Breast epithelium (tissue), 4 donors: ENCODE measurements at regions not wholly inside any gene's neighbourhood (a gene's known extent, or its start where the extent isn't known, plus 50 kb on each side); places are given as distances from the start of the nearest gene placed in this dataset.

Experiments used
- DNase-seq, 2 donors: peaks; one replicate each; pipeline ENCODE4 v3.0.0-alpha.2; 2019; ENCODE audit warnings: low spot score in 2 of 2
- H3K27ac ChIP-seq, 2 donors: fragments of 200-600 bp; sonication (generic) in 1 of 2; one replicate each; pipeline ENCODE4 v1.5.1; 2016 to 2019; ENCODE audit warnings: mild to moderate bottlenecking in 1 of 2
- H3K27me3 ChIP-seq, 2 donors: fragments of 200-600 bp; sonication (generic) in 1 of 2; one replicate each; pipeline versions ENCODE4 v1.5.1 to v1.6.0; 2017 to 2019; ENCODE audit warnings: control low read depth in 1 of 2, mild to moderate bottlenecking in 1 of 2
- H3K36me3 ChIP-seq: fragments of 200-600 bp; one replicate; pipeline ENCODE4 v1.5.1; 2019
- H3K4me1 ChIP-seq, 2 donors: fragments of 200-600 bp; sonication (generic); one replicate each; pipeline ENCODE4 v1.5.1; 2016 to 2019; ENCODE audit warnings: control low read depth in 1 of 2
- H3K4me3 ChIP-seq, 3 donors: fragments of 200-600 bp; sonication (generic); 1 replicate in 2 of 3; 2 replicates in 1 of 3; pipeline ENCODE4 v1.5.1; 2016 to 2019; ENCODE audit warnings: mild to moderate bottlenecking in 3 of 3, moderate library complexity in 2 of 3
- H3K9me3 ChIP-seq, 2 donors: fragments of 200-600 bp; sonication (generic) in 1 of 2; one replicate each; pipeline ENCODE4 v1.5.1; 2016 to 2019; ENCODE audit warnings: control low read depth in 1 of 2
- POLR2A ChIP-seq: fragments of 450-650 bp; IDR thresholded peaks from one replicate; pipeline ENCODE4 v1.6.1; 2016; ENCODE audit warnings: antibody characterized with exemption, mild to moderate bottlenecking, moderate library complexity
- POLR2AphosphoS5 ChIP-seq, 3 donors: sonication (generic); formaldehyde crosslinking; IDR thresholded peaks; one replicate each; pipeline ENCODE4 v1.6.1; 2017; ENCODE audit warnings: antibody characterized with exemption in 3 of 3
- intact Hi-C: fragments of 100-400 bp; cut with DNase I; formaldehyde crosslinking; loops from one replicate; pipeline ENCODE4 v1.15.1; 2023; ENCODE audit warnings: low total_unique reads
- TF ChIP-seq, protein P1 (sequence below), 3 donors: fragments of 450-650 bp; IDR thresholded peaks; one replicate each; pipeline ENCODE4 v1.5.1; 2016 to 2017; ENCODE audit warnings: antibody characterized with exemption in 3 of 3, mild to moderate bottlenecking in 3 of 3, moderate library complexity in 3 of 3

- no peaks in the 10 kb centered on the region for H3K36me3 ChIP-seq
- H3K27me3 ChIP-seq = no peaks in the 10 kb centered on the region
- no peak for TF ChIP-seq POLR2A
- TF ChIP-seq, protein P1, sequence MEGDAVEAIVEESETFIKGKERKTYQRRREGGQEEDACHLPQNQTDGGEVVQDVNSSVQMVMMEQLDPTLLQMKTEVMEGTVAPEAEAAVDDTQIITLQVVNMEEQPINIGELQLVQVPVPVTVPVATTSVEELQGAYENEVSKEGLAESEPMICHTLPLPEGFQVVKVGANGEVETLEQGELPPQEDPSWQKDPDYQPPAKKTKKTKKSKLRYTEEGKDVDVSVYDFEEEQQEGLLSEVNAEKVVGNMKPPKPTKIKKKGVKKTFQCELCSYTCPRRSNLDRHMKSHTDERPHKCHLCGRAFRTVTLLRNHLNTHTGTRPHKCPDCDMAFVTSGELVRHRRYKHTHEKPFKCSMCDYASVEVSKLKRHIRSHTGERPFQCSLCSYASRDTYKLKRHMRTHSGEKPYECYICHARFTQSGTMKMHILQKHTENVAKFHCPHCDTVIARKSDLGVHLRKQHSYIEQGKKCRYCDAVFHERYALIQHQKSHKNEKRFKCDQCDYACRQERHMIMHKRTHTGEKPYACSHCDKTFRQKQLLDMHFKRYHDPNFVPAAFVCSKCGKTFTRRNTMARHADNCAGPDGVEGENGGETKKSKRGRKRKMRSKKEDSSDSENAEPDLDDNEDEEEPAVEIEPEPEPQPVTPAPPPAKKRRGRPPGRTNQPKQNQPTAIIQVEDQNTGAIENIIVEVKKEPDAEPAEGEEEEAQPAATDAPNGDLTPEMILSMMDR (IDR thresholded peaks at IDR 0.05) = no peak
- no peak for TF ChIP-seq POLR2AphosphoS5 (IDR thresholded peaks at IDR 0.05)
- no peak overlapping the region for H3K27ac ChIP-seq
- no peak for DNase-seq
- intact Hi-C loops = no loop called here
- no peak overlapping the region for H3K4me3 ChIP-seq
- no peaks in the 10 kb centered on the region for H3K9me3 ChIP-seq
- H3K4me1 ChIP-seq = no peaks in the 10 kb centered on the region
These were observed 366.1 kb downstream of the PCNX1 start for GRCh38 chr14:71273366-71273765.

DNA sequence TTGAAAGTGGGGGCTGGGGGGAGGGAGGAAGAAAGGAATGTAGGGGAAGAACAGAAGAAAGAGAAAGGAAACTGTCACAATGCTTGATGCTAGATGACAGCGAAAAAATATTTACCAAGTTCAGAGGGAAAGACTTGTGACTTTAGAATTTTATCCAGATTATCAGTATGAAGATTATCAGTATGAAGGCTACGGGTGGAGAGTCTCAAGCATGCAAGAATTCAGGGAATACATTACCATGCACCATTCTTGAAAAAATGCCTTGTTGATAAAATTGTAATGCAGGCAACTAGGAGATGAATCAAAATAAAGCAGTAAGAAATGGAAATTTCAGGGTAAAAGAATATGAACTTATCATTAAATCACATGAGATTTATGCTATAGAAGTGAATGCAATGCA, 376.8 kb downstream of the PCNX1 start:
- Histone ChIP-seq H3K36me3 (no peaks in the 10 kb centered on the region), H3K27me3 (no peaks in the 10 kb centered on the region), H3K9me3 (peaks cover 0 to 3% of the 10 kb centered on the region in 2 donors), H3K4me1 (no peaks in the 10 kb centered on the region), H3K27ac (no peak overlapping the region), H3K4me3 (no peak overlapping the region)
- DNase-seq = no peak
- TF ChIP-seq POLR2A (no peak), POLR2AphosphoS5 (IDR thresholded peaks at IDR 0.05) (no peak)
- TF ChIP-seq, protein P1 (IDR thresholded peaks at IDR 0.05) = no peak
- intact Hi-C loops = no loop called here

- H3K4me3 ChIP-seq = no peak overlapping the region
- peaks cover 0 to 3% of the 10 kb centered on the region in 2 donors for H3K9me3 ChIP-seq
- H3K4me1 ChIP-seq = no peaks in the 10 kb centered on the region
- TF ChIP-seq POLR2AphosphoS5 (IDR thresholded peaks at IDR 0.05) = no peak
- no peak for TF ChIP-seq POLR2A
- TF ChIP-seq, protein P1 (IDR thresholded peaks at IDR 0.05) = no peak
- intact Hi-C loops = no loop called here
- no peaks in the 10 kb centered on the region for H3K36me3 ChIP-seq
- no peak overlapping the region for H3K27ac ChIP-seq
- DNase-seq = no peak
- no peaks in the 10 kb centered on the region for H3K27me3 ChIP-seq
These were observed 378.9 kb downstream of the PCNX1 start for GRCh38 chr14:71286126-71286525.

DNA sequence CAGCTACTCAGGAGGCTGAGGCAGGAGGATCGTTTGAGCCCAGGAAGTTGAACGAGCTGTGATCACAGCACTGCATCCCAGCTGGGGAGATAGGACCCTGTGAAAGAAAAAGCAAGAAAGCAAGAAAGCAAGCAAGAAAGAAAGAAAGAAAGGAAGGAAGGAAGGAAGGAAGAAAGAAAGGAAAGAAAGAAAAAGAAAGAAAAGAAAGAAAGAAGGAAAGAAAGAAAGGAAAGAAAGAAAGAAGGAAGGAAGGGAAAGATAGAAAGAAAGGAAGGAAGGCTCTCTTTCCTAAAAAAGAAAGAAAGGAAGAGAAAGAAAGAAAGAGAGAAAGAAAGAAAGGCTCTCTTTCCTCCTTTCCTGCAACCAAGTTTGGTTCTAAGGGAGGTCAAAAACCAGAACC, 380.3 kb downstream of the PCNX1 start:
- Histone ChIP-seq H3K27me3 (no peaks in the 10 kb centered on the region), H3K9me3 (peaks cover 0 to 3% of the 10 kb centered on the region in 2 donors), H3K4me1 (no peaks in the 10 kb centered on the region), H3K36me3 (no peaks in the 10 kb centered on the region), H3K4me3 (no peak overlapping the region), H3K27ac (no peak overlapping the region)
- TF ChIP-seq POLR2AphosphoS5 (IDR thresholded peaks at IDR 0.05) (no peak), POLR2A (no peak)
- TF ChIP-seq, protein P1 (IDR thresholded peaks at IDR 0.05) = no peak
- DNase-seq = no peak
- intact Hi-C loops = no loop called here

GRCh38 chr14:71289536-71289935, 382.3 kb downstream of the PCNX1 start:
- no peak overlapping the region for H3K4me3 ChIP-seq
- no peak overlapping the region for H3K27ac ChIP-seq
- DNase-seq = no peak
- H3K9me3 ChIP-seq = peaks cover 0 to 3% of the 10 kb centered on the region in 2 donors
- intact Hi-C loops = no loop called here
- no peaks in the 10 kb centered on the region for H3K36me3 ChIP-seq
- no peaks in the 10 kb centered on the region for H3K27me3 ChIP-seq
- TF ChIP-seq, protein P1 (IDR thresholded peaks at IDR 0.05) = no peak
- TF ChIP-seq POLR2A (no peak), POLR2AphosphoS5 (IDR thresholded peaks at IDR 0.05) (no peak)
- H3K4me1 ChIP-seq = no peaks in the 10 kb centered on the region
